Endothelial cell (in vitro differentiated cells): ENCODE measurements at regions not wholly inside any gene's neighbourhood (a gene's known extent, or its start where the extent isn't known, plus 50 kb on each side); places are given as distances from the start of the nearest gene placed in this dataset.
"Not testable (repeated sequence)": the region's sequence is repeated elsewhere in the genome, so short reads cannot be mapped to it uniquely, and the experiment has no call there.

Experiments
- DNase-seq: peaks from one replicate; pipeline ENCODE4 v3.0.0; 2021; ENCODE audit warnings: low spot score
- H3K27ac Mint-ChIP-seq: one replicate; pipeline ENCODE4 v1.8.0; 2021; ENCODE audit warnings: mixed read lengths, inconsistent platforms; ENCODE audit not compliant: unreplicated experiment
- H3K27me3 Mint-ChIP-seq: one replicate; pipeline ENCODE4 v1.8.0; 2021; ENCODE audit warnings: mild to moderate bottlenecking, moderate library complexity, mixed read lengths, inconsistent platforms; ENCODE audit not compliant: unreplicated experiment
- H3K36me3 Mint-ChIP-seq: one replicate; pipeline ENCODE4 v1.8.0; 2021; ENCODE audit warnings: mild to moderate bottlenecking, low read depth, mixed read lengths, inconsistent platforms; ENCODE audit not compliant: unreplicated experiment
- H3K4me1 Mint-ChIP-seq: one replicate; pipeline ENCODE4 v1.8.0; 2021; ENCODE audit warnings: mild to moderate bottlenecking, mixed read lengths, inconsistent platforms; ENCODE audit not compliant: unreplicated experiment
- H3K4me3 Mint-ChIP-seq: one replicate; pipeline ENCODE4 v1.8.0; 2021; ENCODE audit warnings: mild to moderate bottlenecking, mixed read lengths, inconsistent platforms; ENCODE audit not compliant: unreplicated experiment
- H3K9me3 Mint-ChIP-seq: one replicate; pipeline ENCODE4 v1.8.0; 2021; ENCODE audit warnings: mixed read lengths, inconsistent platforms; ENCODE audit not compliant: unreplicated experiment
- CTCF ChIP-seq: fragments of 200-600 bp; sonication (generic); IDR thresholded peaks from one replicate; pipeline ENCODE4 v1.5.0; 2021; ENCODE audit warnings: antibody characterized with exemption; ENCODE audit not compliant: unreplicated experiment

GRCh38 chr3:72271923-72272322 is 487.0 kb upstream of the PROK2 start:
- no peaks in the 10 kb centered on the region for H3K9me3 Mint-ChIP-seq
- no peak for DNase-seq
- H3K27ac Mint-ChIP-seq: peak overlapping the region; percentile 44
- TF ChIP-seq CTCF: no peak
- no peaks in the 10 kb centered on the region for H3K27me3 Mint-ChIP-seq
- no peak overlapping the region for H3K4me3 Mint-ChIP-seq
- no peaks in the 10 kb centered on the region for H3K36me3 Mint-ChIP-seq
- peaks cover 57% of the 10 kb centered on the region for H3K4me1 Mint-ChIP-seq

- Mint-ChIP-seq H3K36me3 (no peaks in the 10 kb centered on the region), H3K4me3 (no peak overlapping the region), H3K9me3 (no peaks in the 10 kb centered on the region), H3K27ac (peak overlapping the region; percentile 44), H3K27me3 (no peaks in the 10 kb centered on the region), H3K4me1 (peaks cover 57% of the 10 kb centered on the region)
- no peak for TF ChIP-seq CTCF
- no peak for DNase-seq
Measured at GRCh38 chr3:72271216-72271615, 486.3 kb upstream of the PROK2 start.

DNA sequence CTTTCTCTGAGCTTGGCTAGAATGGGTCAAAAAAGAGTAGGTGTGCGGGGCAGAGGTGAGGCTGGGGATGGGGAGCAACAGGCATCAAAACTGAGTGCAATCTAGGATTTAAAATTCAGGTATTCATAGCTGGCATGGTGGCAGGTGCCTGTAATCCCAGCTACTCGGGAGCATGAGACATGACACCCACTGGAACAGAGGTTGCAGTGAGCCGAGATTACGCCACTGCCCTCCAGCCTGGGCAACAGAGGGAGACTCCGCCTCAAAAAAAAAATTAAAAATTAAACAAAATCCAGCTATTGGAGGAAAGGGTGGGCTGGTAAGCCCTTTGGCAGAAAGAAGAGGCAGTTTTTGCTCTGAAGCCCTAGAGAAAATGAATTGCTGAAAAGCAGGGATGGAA is 485.8 kb upstream of the PROK2 start:
- TF ChIP-seq CTCF: no peak
- Mint-ChIP-seq H3K4me1 (peaks cover 57% of the 10 kb centered on the region), H3K27ac (peak overlapping the region; percentile 38), H3K27me3 (no peaks in the 10 kb centered on the region), H3K36me3 (no peaks in the 10 kb centered on the region), H3K9me3 (no peaks in the 10 kb centered on the region), H3K4me3 (no peak overlapping the region)
- DNase-seq: no peak

DNA sequence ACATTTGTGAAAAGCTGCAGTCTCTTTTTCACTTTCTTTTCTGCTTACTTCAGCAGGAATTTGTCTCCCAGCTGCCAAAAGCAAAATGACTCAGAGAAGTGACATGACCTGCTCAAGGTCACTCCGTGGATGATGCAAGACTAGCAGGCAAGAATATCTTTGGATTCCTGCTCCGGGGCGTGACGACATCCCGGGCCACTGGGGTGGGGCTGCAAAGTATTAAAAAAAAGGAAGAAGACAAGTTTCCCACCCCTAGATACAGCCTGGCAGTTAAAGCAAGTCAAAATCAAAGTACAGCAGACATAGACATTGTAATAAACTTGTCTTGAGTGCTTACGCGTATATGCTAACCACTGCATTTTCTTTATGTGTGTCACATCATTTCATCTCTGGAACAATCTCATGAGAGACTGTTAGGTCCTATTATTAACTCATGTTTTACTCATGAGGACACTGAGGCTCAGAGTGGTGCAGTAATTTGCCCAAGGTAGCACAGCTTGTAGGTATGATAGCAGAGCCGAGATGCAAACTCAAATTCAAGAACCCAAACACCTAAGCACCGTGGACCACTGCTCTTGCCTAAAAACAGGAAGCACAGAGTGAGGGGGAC is 485.2 kb upstream of the PROK2 start:
- Mint-ChIP-seq H3K27me3 (no peaks in the 10 kb centered on the region), H3K27ac (peak overlapping the region; percentile 38), H3K4me1 (peaks cover 57% of the 10 kb centered on the region), H3K4me3 (no peak overlapping the region), H3K36me3 (no peaks in the 10 kb centered on the region), H3K9me3 (no peaks in the 10 kb centered on the region)
- TF ChIP-seq CTCF: no peak
- no peak for DNase-seq

- TF ChIP-seq CTCF: no peak
- peaks cover 55% of the 10 kb centered on the region for H3K4me1 Mint-ChIP-seq
- no peaks in the 10 kb centered on the region for H3K36me3 Mint-ChIP-seq
- no peak overlapping the region for H3K4me3 Mint-ChIP-seq
- H3K9me3 Mint-ChIP-seq: no peaks in the 10 kb centered on the region
- no peak for DNase-seq
- H3K27me3 Mint-ChIP-seq: no peaks in the 10 kb centered on the region
- H3K27ac Mint-ChIP-seq: no peak overlapping the region
Measured at GRCh38 chr3:72269475-72269874, 484.5 kb upstream of the PROK2 start.

- H3K4me3 Mint-ChIP-seq, H3K36me3 Mint-ChIP-seq, DNase-seq, H3K27me3 Mint-ChIP-seq, H3K27ac Mint-ChIP-seq, H3K9me3 Mint-ChIP-seq: not testable (repeated sequence)
- peaks cover 32% of the 10 kb centered on the region for H3K4me1 Mint-ChIP-seq
Measured at GRCh38 chr3:72266921-72267524, 482.1 kb upstream of the PROK2 start.
